Tibial artery (tissue), 4 donors: ENCODE measurements at regions not wholly inside any gene's neighbourhood (a gene's known extent, or its start where the extent isn't known, plus 50 kb on each side); places are given as distances from the start of the nearest gene placed in this dataset.

ENCODE experiments used
- DNase-seq, 2 donors: peaks; one replicate each; pipeline ENCODE4 v3.0.0-alpha.2; 2019
- H3K27ac ChIP-seq, 2 donors: fragments of 200-600 bp; sonication (generic) in 1 of 2; 1 replicate in 1 of 2; 2 replicates in 1 of 2; pipeline ENCODE4 v1.5.1; 2018 to 2019; ENCODE audit warnings: mild to moderate bottlenecking in 1 of 2
- H3K27me3 ChIP-seq, 2 donors: fragments of 200-600 bp; sonication (generic) in 1 of 2; one replicate each; pipeline versions ENCODE4 v1.5.1 to v1.6.0; 2016 to 2019
- H3K36me3 ChIP-seq, 3 donors: fragments of 200-600 bp; sonication (generic) in 2 of 3; one replicate each; pipeline ENCODE4 v1.5.1; 2016 to 2019; ENCODE audit warnings: mild to moderate bottlenecking in 2 of 3
- H3K4me1 ChIP-seq, 4 donors: fragments of 200-600 bp; sonication (generic) in 2 of 4; 1 replicate in 3 of 4; 2 replicates in 1 of 4; pipeline ENCODE4 v1.5.1; 2016 to 2019
- H3K4me3 ChIP-seq, 2 donors: fragments of 200-600 bp; sonication (generic) in 1 of 2; 1 replicate in 1 of 2; 2 replicates in 1 of 2; pipeline ENCODE4 v1.5.1; 2018 to 2019; ENCODE audit warnings: mild to moderate bottlenecking in 2 of 2
- H3K9me3 ChIP-seq, 3 donors: fragments of 200-600 bp; sonication (generic) in 1 of 3; one replicate each; pipeline ENCODE4 v1.5.1; 2016 to 2019
- CTCF ChIP-seq, 2 experiments: fragments of 200-600 bp in 1 of 2; fragments of 450-650 bp in 1 of 2; IDR thresholded peaks; one replicate each; pipeline ENCODE4 v1.5.1; 2017 to 2019; ENCODE audit warnings: antibody characterized with exemption in 2 of 2, mild to moderate bottlenecking in 1 of 2, moderate library complexity in 1 of 2
- intact Hi-C: fragments of 100-400 bp; cut with DNase I; formaldehyde crosslinking; loops from one replicate; pipeline ENCODE4 v1.15.0; 2023; ENCODE audit warnings: low total_unique reads

GRCh38 chr11:90355200-90355599, 132.4 kb upstream of the CHORDC1 start:
- no peak for TF ChIP-seq CTCF (IDR thresholded peaks at IDR 0.05)
- H3K36me3 ChIP-seq = no peaks in the 10 kb centered on the region
- intact Hi-C loops = no loop called here
- no peak overlapping the region for H3K4me3 ChIP-seq
- H3K27me3 ChIP-seq = no peaks in the 10 kb centered on the region
- DNase-seq = no peak
- H3K27ac ChIP-seq = no peak overlapping the region
- H3K4me1 ChIP-seq = peaks cover 0 to 9% (median 0%) of the 10 kb centered on the region in 4 donors
- no peaks in the 10 kb centered on the region for H3K9me3 ChIP-seq

GRCh38 chr11:90349731-90350130, 126.9 kb upstream of the CHORDC1 start:
- H3K36me3 ChIP-seq = no peaks in the 10 kb centered on the region
- H3K4me1 ChIP-seq = no peaks in the 10 kb centered on the region
- no peak for TF ChIP-seq CTCF (IDR thresholded peaks at IDR 0.05)
- no peak overlapping the region for H3K27ac ChIP-seq
- no peak overlapping the region for H3K4me3 ChIP-seq
- no peaks in the 10 kb centered on the region for H3K27me3 ChIP-seq
- intact Hi-C loops = no loop called here
- no peak for DNase-seq
- H3K9me3 ChIP-seq = no peaks in the 10 kb centered on the region

- no peak for DNase-seq
- Histone ChIP-seq H3K9me3 (no peaks in the 10 kb centered on the region), H3K36me3 (no peaks in the 10 kb centered on the region), H3K27ac (no peak overlapping the region), H3K27me3 (no peaks in the 10 kb centered on the region), H3K4me1 (no peaks in the 10 kb centered on the region), H3K4me3 (no peak overlapping the region)
- no peak for TF ChIP-seq CTCF (IDR thresholded peaks at IDR 0.05)
- intact Hi-C loops = no loop called here
Observed at GRCh38 chr11:90344546-90344945, 121.7 kb upstream of the CHORDC1 start.

GRCh38 chr11:90343673-90344072, 120.8 kb upstream of the CHORDC1 start:
- no peak for TF ChIP-seq CTCF (IDR thresholded peaks at IDR 0.05)
- DNase-seq = no peak
- no peaks in the 10 kb centered on the region for H3K4me1 ChIP-seq
- H3K36me3 ChIP-seq = no peaks in the 10 kb centered on the region
- H3K4me3 ChIP-seq = no peak overlapping the region
- no peaks in the 10 kb centered on the region for H3K27me3 ChIP-seq
- no peaks in the 10 kb centered on the region for H3K9me3 ChIP-seq
- intact Hi-C loops = no loop called here
- H3K27ac ChIP-seq = no peak overlapping the region

GRCh38 chr11:90341986-90342385, 119.1 kb upstream of the CHORDC1 start:
- Histone ChIP-seq H3K9me3 (no peaks in the 10 kb centered on the region), H3K4me3 (no peak overlapping the region), H3K27me3 (no peaks in the 10 kb centered on the region), H3K4me1 (no peaks in the 10 kb centered on the region), H3K36me3 (no peaks in the 10 kb centered on the region), H3K27ac (no peak overlapping the region)
- DNase-seq = no peak
- intact Hi-C loops = no loop called here
- TF ChIP-seq CTCF (IDR thresholded peaks at IDR 0.05) = no peak

GRCh38 chr11:90332415-90332814, 109.6 kb upstream of the CHORDC1 start:
- H3K36me3 ChIP-seq = no peaks in the 10 kb centered on the region
- no peak for DNase-seq
- H3K9me3 ChIP-seq = no peaks in the 10 kb centered on the region
- no peaks in the 10 kb centered on the region for H3K4me1 ChIP-seq
- intact Hi-C loops = no loop called here
- H3K4me3 ChIP-seq = no peak overlapping the region
- no peak overlapping the region for H3K27ac ChIP-seq
- H3K27me3 ChIP-seq = no peaks in the 10 kb centered on the region
- no peak for TF ChIP-seq CTCF (IDR thresholded peaks at IDR 0.05)
